Pulmonary artery endothelial cell (primary cell): ENCODE measurements at regions not wholly inside any gene's neighbourhood (a gene's known extent, or its start where the extent isn't known, plus 50 kb on each side); places are given as distances from the start of the nearest gene placed in this dataset.

Experiments used
- DNase-seq: peaks from one replicate; pipeline ENCODE4 v3.0.0-alpha.2; 2011; ENCODE audit warnings: low read depth, low spot score

GRCh38 chr10:31584876-31585275 is 265.9 kb downstream of the ZEB1 start:
- DNase-seq: no peak

GRCh38 chr10:31584098-31584631 is 265.1 kb downstream of the ZEB1 start:
- no peak for DNase-seq

- DNase-seq: no peak
Observed at GRCh38 chr10:31583293-31583692, 264.3 kb downstream of the ZEB1 start.

GRCh38 chr10:31582365-31583052 is 263.5 kb downstream of the ZEB1 start:
- no peak for DNase-seq

GRCh38 chr10:31581741-31582323 is 262.8 kb downstream of the ZEB1 start:
- DNase-seq: no peak

- no peak for DNase-seq
Observed at GRCh38 chr10:31580646-31581045, 261.6 kb downstream of the ZEB1 start.
